Spleen (tissue), 11 donors: ENCODE measurements at regions not wholly inside any gene's neighbourhood (a gene's known extent, or its start where the extent isn't known, plus 50 kb on each side); places are given as distances from the start of the nearest gene placed in this dataset.

Source experiments
- DNase-seq: peaks from one replicate; pipeline ENCODE4 v3.0.0-alpha.2; 2020
- H3K27ac ChIP-seq, 8 donors: fragments of 200-600 bp; sonication (generic) in 7 of 8; 1 replicate in 4 of 8; 2 replicates in 4 of 8; pipeline versions ENCODE4 v1.5.0 to v1.8.0; 2016 to 2021; ENCODE audit warnings: inconsistent platforms in 4 of 8, mild to moderate bottlenecking in 4 of 8, moderate library complexity in 1 of 8
- H3K27me3 ChIP-seq, 7 donors: fragments of 200-600 bp; sonication (generic) in 6 of 7; replicated peaks in 1 of 7; 1 replicate in 4 of 7; 2 replicates in 3 of 7; pipeline versions ENCODE4 v1.5.0 to v1.8.0; 2016 to 2021; ENCODE audit warnings: inconsistent platforms in 3 of 7, mild to moderate bottlenecking in 1 of 7
- H3K36me3 ChIP-seq, 6 donors: fragments of 200-600 bp; sonication (generic) in 5 of 6; 1 replicate in 4 of 6; 2 replicates in 2 of 6; pipeline versions ENCODE4 v1.5.0 to v1.8.0; 2016 to 2021; ENCODE audit warnings: inconsistent platforms in 2 of 6
- H3K4me1 ChIP-seq, 6 donors: fragments of 200-600 bp; sonication (generic) in 5 of 6; 1 replicate in 3 of 6; 2 replicates in 3 of 6; pipeline versions ENCODE4 v1.5.0 to v1.8.0; 2016 to 2021; ENCODE audit warnings: inconsistent platforms in 3 of 6
- H3K4me3 ChIP-seq, 8 donors: fragments of 200-600 bp; sonication (generic) in 7 of 8; 1 replicate in 4 of 8; 2 replicates in 4 of 8; pipeline versions ENCODE4 v1.5.0 to v1.8.0; 2016 to 2021; ENCODE audit warnings: inconsistent platforms in 4 of 8, mild to moderate bottlenecking in 4 of 8, moderate library complexity in 2 of 8
- H3K9me3 ChIP-seq, 8 donors: fragments of 200-600 bp; sonication (generic) in 7 of 8; 1 replicate in 4 of 8; 2 replicates in 4 of 8; pipeline versions ENCODE4 v1.5.0 to v1.8.0; 2016 to 2021; ENCODE audit warnings: inconsistent platforms in 4 of 8
- POLR2A ChIP-seq, 3 donors: fragments of 450-650 bp; IDR thresholded peaks; one replicate each; pipeline ENCODE4 v1.5.1; 2017; ENCODE audit warnings: antibody characterized with exemption in 3 of 3, mild to moderate bottlenecking in 1 of 3
- POLR2AphosphoS5 ChIP-seq, 3 donors: sonication (generic); formaldehyde crosslinking; IDR thresholded peaks; one replicate each; pipeline ENCODE4 v1.5.1; 2017; ENCODE audit warnings: antibody characterized with exemption in 3 of 3
- WGBS, 5 donors: extraction: QIAGEN DNeasy Blood & Tissue Kit in 3 of 5; methylation state at CpG; one replicate each; pipeline versions ENCODE4 v1.1.5 to v1.1.7; 2013 to 2018; 5-methylcytosine and 5-hydroxymethylcytosine counted together
- intact Hi-C: fragments of 100-400 bp; cut with DNase I; formaldehyde crosslinking; loops from one replicate; pipeline ENCODE4 v1.15.0; 2023; ENCODE audit warnings: low total_unique reads
- TF ChIP-seq, protein P1 (sequence below), 11 experiments: fragments of 200-600 bp in 7 of 11; fragments of 450-650 bp in 4 of 11; sonication (generic) in 4 of 11; IDR thresholded peaks in 8 of 11; conservative IDR thresholded peaks in 3 of 11; 1 replicate in 7 of 11; 2 replicates in 4 of 11; pipeline versions ENCODE4 v1.4.0 to v1.8.0; 2016 to 2021; ENCODE audit warnings: antibody characterized with exemption in 11 of 11, inconsistent platforms in 4 of 11, mild to moderate bottlenecking in 1 of 11
- donor health status: healthy with polysubstance abuse.
- donor health status: DM: no; HTN: no; CAD: no; lungs with moderate emphysema.
- donor health status: DM: no; HTN: no; CAD: no.
- donor health status: Bipolar disorder and iron deficiency.
- donor health status: healthy.
- donor health status: DM: no; HTN: no; CAD: no.
- donor health status: DM: yes; HTN: yes; CAD: no.

DNA sequence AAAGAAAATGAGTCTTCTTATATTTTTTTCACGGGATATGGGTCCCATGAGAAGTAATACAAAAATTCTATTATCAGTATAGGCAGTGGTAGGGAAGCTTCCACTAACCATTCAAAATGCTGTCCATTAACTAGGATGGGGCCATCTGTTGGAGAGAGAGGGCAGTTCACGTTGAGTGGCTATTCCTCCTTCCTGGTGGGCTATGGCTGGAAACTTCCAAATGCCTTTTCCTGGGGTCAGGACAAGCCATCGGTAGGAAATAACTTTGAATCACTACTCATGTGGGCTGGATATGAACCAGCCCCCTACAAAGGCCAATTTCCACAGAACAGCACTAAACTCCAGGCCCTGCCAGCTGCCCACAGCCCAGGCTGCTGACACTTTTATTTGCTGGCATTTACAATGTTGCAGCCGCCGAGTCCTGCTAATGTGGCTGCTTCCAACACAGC, 156.1 kb upstream of the HNRNPA3 start:
- TF ChIP-seq POLR2A (IDR thresholded peaks at IDR 0.05), result no peak
- no peak for TF ChIP-seq POLR2AphosphoS5 (IDR thresholded peaks at IDR 0.05)
- TF ChIP-seq, protein P1, sequence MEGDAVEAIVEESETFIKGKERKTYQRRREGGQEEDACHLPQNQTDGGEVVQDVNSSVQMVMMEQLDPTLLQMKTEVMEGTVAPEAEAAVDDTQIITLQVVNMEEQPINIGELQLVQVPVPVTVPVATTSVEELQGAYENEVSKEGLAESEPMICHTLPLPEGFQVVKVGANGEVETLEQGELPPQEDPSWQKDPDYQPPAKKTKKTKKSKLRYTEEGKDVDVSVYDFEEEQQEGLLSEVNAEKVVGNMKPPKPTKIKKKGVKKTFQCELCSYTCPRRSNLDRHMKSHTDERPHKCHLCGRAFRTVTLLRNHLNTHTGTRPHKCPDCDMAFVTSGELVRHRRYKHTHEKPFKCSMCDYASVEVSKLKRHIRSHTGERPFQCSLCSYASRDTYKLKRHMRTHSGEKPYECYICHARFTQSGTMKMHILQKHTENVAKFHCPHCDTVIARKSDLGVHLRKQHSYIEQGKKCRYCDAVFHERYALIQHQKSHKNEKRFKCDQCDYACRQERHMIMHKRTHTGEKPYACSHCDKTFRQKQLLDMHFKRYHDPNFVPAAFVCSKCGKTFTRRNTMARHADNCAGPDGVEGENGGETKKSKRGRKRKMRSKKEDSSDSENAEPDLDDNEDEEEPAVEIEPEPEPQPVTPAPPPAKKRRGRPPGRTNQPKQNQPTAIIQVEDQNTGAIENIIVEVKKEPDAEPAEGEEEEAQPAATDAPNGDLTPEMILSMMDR (IDR thresholded peaks at IDR 0.05 in 8 of 11, conservative IDR thresholded peaks at IDR 0.05 in 3 of 11), result no peak
- no peak for DNase-seq
- H3K4me1 ChIP-seq, result no peaks in the 10 kb centered on the region

GRCh38 chr2:177058747-177059146, 153.8 kb upstream of the HNRNPA3 start:
- TF ChIP-seq POLR2AphosphoS5 (IDR thresholded peaks at IDR 0.05) (no peak), POLR2A (IDR thresholded peaks at IDR 0.05) (no peak)
- TF ChIP-seq, protein P1 (IDR thresholded peaks at IDR 0.05 in 8 of 11, conservative IDR thresholded peaks at IDR 0.05 in 3 of 11), result no peak
- Histone ChIP-seq H3K4me1 (no peaks in the 10 kb centered on the region), H3K27ac (no peak overlapping the region), H3K9me3 (no peaks in the 10 kb centered on the region), H3K36me3 (no peaks in the 10 kb centered on the region), H3K4me3 (no peak overlapping the region), H3K27me3 (no peaks in the 10 kb centered on the region)
- no peak for DNase-seq
- intact Hi-C loops, result no loop called here

More for the DNA sequence above, 156.1 kb upstream of the HNRNPA3 start:
- no peaks in the 10 kb centered on the region for H3K36me3 ChIP-seq
- 80 to 89% (median 85%) methylated on average over 5 of the region's 5 CpGs for WGBS, 5 donors
- H3K27ac ChIP-seq, result no peak overlapping the region
- intact Hi-C loops, result no loop called here
- no peak overlapping the region for H3K4me3 ChIP-seq
- H3K9me3 ChIP-seq, result no peaks in the 10 kb centered on the region
- no peaks in the 10 kb centered on the region for H3K27me3 ChIP-seq

GRCh38 chr2:177059293-177059692, 153.3 kb upstream of the HNRNPA3 start:
- intact Hi-C loops, result no loop called here
- 70 to 88% (median 78%) methylated on average over 6 of the region's 6 CpGs for WGBS, 5 donors
- Histone ChIP-seq H3K36me3 (no peaks in the 10 kb centered on the region), H3K27me3 (no peaks in the 10 kb centered on the region), H3K4me3 (no peak overlapping the region), H3K4me1 (no peaks in the 10 kb centered on the region), H3K9me3 (no peaks in the 10 kb centered on the region), H3K27ac (no peak overlapping the region)
- TF ChIP-seq POLR2AphosphoS5 (IDR thresholded peaks at IDR 0.05) (no peak), POLR2A (IDR thresholded peaks at IDR 0.05) (no peak)
- TF ChIP-seq, protein P1 (IDR thresholded peaks at IDR 0.05 in 8 of 11, conservative IDR thresholded peaks at IDR 0.05 in 3 of 11), result no peak
- no peak for DNase-seq

DNA sequence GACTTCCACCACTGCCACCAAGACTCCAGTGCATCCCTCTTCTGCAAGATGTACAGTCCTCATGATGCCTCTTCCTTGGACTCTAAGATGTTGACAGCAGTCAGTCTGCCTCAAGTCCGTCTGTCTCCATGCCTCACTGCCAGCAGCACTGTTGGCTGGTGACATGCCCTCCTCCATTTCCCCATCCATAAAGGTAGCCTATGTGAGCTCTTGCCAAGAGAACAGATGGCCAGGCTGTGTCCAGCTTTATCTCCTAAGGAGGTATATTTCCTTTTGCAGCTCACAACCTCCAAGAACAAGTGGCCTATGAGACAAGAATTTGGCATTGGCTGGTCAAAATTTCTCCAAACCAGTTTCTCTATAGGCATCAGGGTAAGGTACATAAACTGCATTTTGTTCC, 149.3 kb upstream of the HNRNPA3 start:
- Histone ChIP-seq H3K27me3 (no peaks in the 10 kb centered on the region), H3K4me3 (no peak overlapping the region), H3K27ac (no peak overlapping the region), H3K4me1 (no peaks in the 10 kb centered on the region), H3K36me3 (no peaks in the 10 kb centered on the region), H3K9me3 (no peaks in the 10 kb centered on the region)
- DNase-seq, result no peak
- TF ChIP-seq POLR2AphosphoS5 (IDR thresholded peaks at IDR 0.05) (no peak), POLR2A (IDR thresholded peaks at IDR 0.05) (no peak)
- TF ChIP-seq, protein P1 (IDR thresholded peaks at IDR 0.05 in 8 of 11, conservative IDR thresholded peaks at IDR 0.05 in 3 of 11), result no peak
- intact Hi-C loops, result no loop called here
- 73 to 100% (median 97%) methylated on average over 1 of the region's 1 CpG for WGBS, 5 donors
